HL-60 (cell line): ENCODE measurements at regions not wholly inside any gene's neighbourhood (a gene's known extent, or its start where the extent isn't known, plus 50 kb on each side); places are given as distances from the start of the nearest gene placed in this dataset.

Source experiments
- DNase-seq, 2 experiments: peaks; one replicate each; pipeline ENCODE4 v3.0.0-alpha.2; 2010 to 2020; ENCODE audit warnings: low read depth in 1 of 2, low spot score in 1 of 2
- H3K27ac ChIP-seq: fragments of 250-450 bp; sonication (Bioruptor Pico); replicated peaks from 2 replicates; pipeline ENCODE4 v1.5.1; 2020; ENCODE audit warnings: mild to moderate bottlenecking, moderate library complexity
- H3K27me3 ChIP-seq: fragments of 250-450 bp; sonication (Bioruptor Pico); 2 replicates; pipeline ENCODE4 v1.5.1; 2021; ENCODE audit warnings: mild to moderate bottlenecking, moderate library complexity; ENCODE audit not compliant: insufficient read depth, poor library complexity, severe bottlenecking
- H3K4me3 ChIP-seq: replicated peaks from 2 replicates; pipeline ENCODE4 v1.5.1; 2011; ENCODE audit warnings: mild to moderate bottlenecking, control low read depth, low read length; ENCODE audit not compliant: insufficient read depth
- CTCF ChIP-seq: IDR thresholded peaks from one replicate; pipeline ENCODE4 v1.5.1; 2011; ENCODE audit warnings: low read length, control low read depth, inconsistent platforms; ENCODE audit not compliant: insufficient read depth
- GABPA ChIP-seq: IDR thresholded peaks from 2 replicates; pipeline ENCODE4 v1.6.1; 2012; ENCODE audit warnings: low read depth
- POLR2AphosphoS5 ChIP-seq: IDR thresholded peaks from 2 replicates; pipeline ENCODE4 v1.6.1; 2012; ENCODE audit warnings: low read depth
- SPI1 ChIP-seq: IDR thresholded peaks from 2 replicates; pipeline ENCODE4 v1.6.1; 2012; ENCODE audit warnings: low read depth, mild to moderate bottlenecking, borderline replicate concordance
- TF ChIP-seq, protein P1 (sequence below): IDR thresholded peaks from 2 replicates; pipeline ENCODE4 v1.6.1; 2012; ENCODE audit warnings: low read depth; ENCODE audit not compliant: insufficient replicate concordance

- DNase-seq: no peak
- TF ChIP-seq, protein P1, sequence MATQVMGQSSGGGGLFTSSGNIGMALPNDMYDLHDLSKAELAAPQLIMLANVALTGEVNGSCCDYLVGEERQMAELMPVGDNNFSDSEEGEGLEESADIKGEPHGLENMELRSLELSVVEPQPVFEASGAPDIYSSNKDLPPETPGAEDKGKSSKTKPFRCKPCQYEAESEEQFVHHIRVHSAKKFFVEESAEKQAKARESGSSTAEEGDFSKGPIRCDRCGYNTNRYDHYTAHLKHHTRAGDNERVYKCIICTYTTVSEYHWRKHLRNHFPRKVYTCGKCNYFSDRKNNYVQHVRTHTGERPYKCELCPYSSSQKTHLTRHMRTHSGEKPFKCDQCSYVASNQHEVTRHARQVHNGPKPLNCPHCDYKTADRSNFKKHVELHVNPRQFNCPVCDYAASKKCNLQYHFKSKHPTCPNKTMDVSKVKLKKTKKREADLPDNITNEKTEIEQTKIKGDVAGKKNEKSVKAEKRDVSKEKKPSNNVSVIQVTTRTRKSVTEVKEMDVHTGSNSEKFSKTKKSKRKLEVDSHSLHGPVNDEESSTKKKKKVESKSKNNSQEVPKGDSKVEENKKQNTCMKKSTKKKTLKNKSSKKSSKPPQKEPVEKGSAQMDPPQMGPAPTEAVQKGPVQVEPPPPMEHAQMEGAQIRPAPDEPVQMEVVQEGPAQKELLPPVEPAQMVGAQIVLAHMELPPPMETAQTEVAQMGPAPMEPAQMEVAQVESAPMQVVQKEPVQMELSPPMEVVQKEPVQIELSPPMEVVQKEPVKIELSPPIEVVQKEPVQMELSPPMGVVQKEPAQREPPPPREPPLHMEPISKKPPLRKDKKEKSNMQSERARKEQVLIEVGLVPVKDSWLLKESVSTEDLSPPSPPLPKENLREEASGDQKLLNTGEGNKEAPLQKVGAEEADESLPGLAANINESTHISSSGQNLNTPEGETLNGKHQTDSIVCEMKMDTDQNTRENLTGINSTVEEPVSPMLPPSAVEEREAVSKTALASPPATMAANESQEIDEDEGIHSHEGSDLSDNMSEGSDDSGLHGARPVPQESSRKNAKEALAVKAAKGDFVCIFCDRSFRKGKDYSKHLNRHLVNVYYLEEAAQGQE: no peak
- TF ChIP-seq CTCF: no peak
- TF ChIP-seq SPI1: no peak
- TF ChIP-seq GABPA: no peak
- no peak for TF ChIP-seq POLR2AphosphoS5
- Histone ChIP-seq H3K4me3 (no peak overlapping the region), H3K27me3 (no peaks in the 10 kb centered on the region), H3K27ac (no peak overlapping the region)
Measured at GRCh38 chr12:59087077-59087673, 166.9 kb upstream of the LRIG3 start.

DNA sequence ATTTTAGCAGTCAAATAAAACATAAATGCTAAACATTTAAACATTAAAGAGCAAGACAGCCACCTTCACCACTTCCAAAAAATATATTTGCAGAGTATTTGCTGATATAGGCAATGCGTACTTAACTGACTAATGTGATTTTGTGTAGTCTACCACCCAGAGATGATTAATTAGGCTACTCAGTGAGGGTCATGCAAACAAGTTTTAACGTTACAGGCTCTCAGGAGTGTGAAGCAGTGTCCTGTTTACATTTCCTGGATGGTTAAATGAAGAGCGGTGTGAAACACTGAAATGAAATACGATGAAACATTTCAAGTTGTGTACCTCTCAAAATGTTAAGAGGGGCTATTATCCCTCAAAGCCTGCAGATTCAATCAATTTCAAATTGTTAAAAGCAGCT lies 165.8 kb upstream of the LRIG3 start:
- H3K4me3 ChIP-seq: no peak overlapping the region
- H3K27ac ChIP-seq: no peak overlapping the region
- no peaks in the 10 kb centered on the region for H3K27me3 ChIP-seq
- TF ChIP-seq SPI1: no peak
- no peak for TF ChIP-seq GABPA
- TF ChIP-seq, protein P1: no peak
- TF ChIP-seq POLR2AphosphoS5: no peak
- TF ChIP-seq CTCF: no peak
- no peak for DNase-seq

DNA sequence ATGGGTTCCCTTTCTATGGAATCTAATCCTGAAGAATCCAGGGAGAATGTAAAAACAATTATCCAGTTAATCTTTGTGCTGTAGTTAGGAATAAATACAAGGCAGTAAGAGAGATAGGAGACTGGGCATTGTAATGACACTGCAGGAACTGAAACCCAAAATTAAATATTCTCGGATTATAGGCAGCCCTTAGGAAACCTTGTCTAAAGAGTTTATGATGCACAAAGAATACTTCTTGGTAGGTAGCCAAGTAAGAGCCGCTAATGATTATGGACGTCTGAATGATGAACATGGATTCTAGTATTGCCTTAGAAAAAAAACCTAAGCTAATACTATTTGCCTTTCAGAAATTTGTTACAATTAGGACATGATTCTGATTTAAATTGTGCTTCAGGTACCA lies 165.4 kb upstream of the LRIG3 start:
- TF ChIP-seq SPI1: no peak
- TF ChIP-seq GABPA: no peak
- TF ChIP-seq, protein P1: no peak
- no peak for TF ChIP-seq CTCF
- no peak for TF ChIP-seq POLR2AphosphoS5
- Histone ChIP-seq H3K4me3 (no peak overlapping the region), H3K27me3 (no peaks in the 10 kb centered on the region), H3K27ac (no peak overlapping the region)
- DNase-seq: no peak
